H1 (cell line): ENCODE measurements at regions not wholly inside any gene's neighbourhood (a gene's known extent, or its start where the extent isn't known, plus 50 kb on each side); places are given as distances from the start of the nearest gene placed in this dataset.

Source experiments
- KDM4A ChIP-seq: IDR thresholded peaks from one replicate; pipeline ENCODE4 v1.7.1; 2012; ENCODE audit warnings: low read depth, mild to moderate bottlenecking, moderate library complexity, low read length, inconsistent platforms; ENCODE audit not compliant: severe bottlenecking
- MAFK ChIP-seq: IDR thresholded peaks from 2 replicates; pipeline ENCODE4 v1.6.1; 2012; ENCODE audit warnings: low read depth, mild to moderate bottlenecking, improper control_type of control experiment, low read length
- POU5F1 ChIP-seq: IDR thresholded peaks from 2 replicates; pipeline ENCODE4 v1.6.1; 2011; ENCODE audit warnings: low read depth, mild to moderate bottlenecking, low read length, moderate library complexity
- SIX5 ChIP-seq: IDR thresholded peaks from 2 replicates; pipeline ENCODE4 v1.6.1; 2011; ENCODE audit warnings: mild to moderate bottlenecking, low read depth, low read length
- SUZ12 ChIP-seq: fragments of 200-600 bp; sonication (generic); IDR thresholded peaks from 2 replicates; pipeline ENCODE4 v1.6.1; 2012; ENCODE audit warnings: mild to moderate bottlenecking, inconsistent platforms, low read length, moderate library complexity, mixed read lengths
- TCF12 ChIP-seq: IDR thresholded peaks from 2 replicates; pipeline ENCODE4 v1.6.1; 2011; ENCODE audit warnings: low read depth, mild to moderate bottlenecking, low read length
- TF ChIP-seq, protein P1 (sequence below): fragments of 300-600 bp; sonication (generic); IDR thresholded peaks from 2 replicates; pipeline ENCODE4 v1.7.1; 2012; ENCODE audit warnings: low read length, moderate library complexity, mild to moderate bottlenecking, inconsistent platforms; ENCODE audit not compliant: insufficient replicate concordance

DNA sequence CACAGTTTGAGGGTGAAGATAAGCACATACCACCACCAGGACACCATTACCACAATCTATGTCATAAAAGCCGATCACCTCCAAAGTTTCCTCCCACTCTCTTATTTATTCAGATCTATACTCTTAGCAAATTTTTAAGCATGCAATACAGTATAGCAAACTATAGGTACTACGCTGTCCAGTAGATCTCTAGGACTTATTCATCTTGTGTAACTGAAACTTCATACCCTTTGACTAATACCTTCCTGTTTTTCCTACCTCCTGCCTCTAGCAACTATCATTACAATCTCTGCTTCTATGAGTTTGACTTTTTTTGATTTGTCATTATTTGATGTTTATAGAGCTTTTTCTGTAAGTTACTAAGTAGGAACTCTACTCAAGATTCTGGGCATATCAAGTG, 84.5 kb upstream of the MANSC4 start (continued):
- TF ChIP-seq, protein P1, sequence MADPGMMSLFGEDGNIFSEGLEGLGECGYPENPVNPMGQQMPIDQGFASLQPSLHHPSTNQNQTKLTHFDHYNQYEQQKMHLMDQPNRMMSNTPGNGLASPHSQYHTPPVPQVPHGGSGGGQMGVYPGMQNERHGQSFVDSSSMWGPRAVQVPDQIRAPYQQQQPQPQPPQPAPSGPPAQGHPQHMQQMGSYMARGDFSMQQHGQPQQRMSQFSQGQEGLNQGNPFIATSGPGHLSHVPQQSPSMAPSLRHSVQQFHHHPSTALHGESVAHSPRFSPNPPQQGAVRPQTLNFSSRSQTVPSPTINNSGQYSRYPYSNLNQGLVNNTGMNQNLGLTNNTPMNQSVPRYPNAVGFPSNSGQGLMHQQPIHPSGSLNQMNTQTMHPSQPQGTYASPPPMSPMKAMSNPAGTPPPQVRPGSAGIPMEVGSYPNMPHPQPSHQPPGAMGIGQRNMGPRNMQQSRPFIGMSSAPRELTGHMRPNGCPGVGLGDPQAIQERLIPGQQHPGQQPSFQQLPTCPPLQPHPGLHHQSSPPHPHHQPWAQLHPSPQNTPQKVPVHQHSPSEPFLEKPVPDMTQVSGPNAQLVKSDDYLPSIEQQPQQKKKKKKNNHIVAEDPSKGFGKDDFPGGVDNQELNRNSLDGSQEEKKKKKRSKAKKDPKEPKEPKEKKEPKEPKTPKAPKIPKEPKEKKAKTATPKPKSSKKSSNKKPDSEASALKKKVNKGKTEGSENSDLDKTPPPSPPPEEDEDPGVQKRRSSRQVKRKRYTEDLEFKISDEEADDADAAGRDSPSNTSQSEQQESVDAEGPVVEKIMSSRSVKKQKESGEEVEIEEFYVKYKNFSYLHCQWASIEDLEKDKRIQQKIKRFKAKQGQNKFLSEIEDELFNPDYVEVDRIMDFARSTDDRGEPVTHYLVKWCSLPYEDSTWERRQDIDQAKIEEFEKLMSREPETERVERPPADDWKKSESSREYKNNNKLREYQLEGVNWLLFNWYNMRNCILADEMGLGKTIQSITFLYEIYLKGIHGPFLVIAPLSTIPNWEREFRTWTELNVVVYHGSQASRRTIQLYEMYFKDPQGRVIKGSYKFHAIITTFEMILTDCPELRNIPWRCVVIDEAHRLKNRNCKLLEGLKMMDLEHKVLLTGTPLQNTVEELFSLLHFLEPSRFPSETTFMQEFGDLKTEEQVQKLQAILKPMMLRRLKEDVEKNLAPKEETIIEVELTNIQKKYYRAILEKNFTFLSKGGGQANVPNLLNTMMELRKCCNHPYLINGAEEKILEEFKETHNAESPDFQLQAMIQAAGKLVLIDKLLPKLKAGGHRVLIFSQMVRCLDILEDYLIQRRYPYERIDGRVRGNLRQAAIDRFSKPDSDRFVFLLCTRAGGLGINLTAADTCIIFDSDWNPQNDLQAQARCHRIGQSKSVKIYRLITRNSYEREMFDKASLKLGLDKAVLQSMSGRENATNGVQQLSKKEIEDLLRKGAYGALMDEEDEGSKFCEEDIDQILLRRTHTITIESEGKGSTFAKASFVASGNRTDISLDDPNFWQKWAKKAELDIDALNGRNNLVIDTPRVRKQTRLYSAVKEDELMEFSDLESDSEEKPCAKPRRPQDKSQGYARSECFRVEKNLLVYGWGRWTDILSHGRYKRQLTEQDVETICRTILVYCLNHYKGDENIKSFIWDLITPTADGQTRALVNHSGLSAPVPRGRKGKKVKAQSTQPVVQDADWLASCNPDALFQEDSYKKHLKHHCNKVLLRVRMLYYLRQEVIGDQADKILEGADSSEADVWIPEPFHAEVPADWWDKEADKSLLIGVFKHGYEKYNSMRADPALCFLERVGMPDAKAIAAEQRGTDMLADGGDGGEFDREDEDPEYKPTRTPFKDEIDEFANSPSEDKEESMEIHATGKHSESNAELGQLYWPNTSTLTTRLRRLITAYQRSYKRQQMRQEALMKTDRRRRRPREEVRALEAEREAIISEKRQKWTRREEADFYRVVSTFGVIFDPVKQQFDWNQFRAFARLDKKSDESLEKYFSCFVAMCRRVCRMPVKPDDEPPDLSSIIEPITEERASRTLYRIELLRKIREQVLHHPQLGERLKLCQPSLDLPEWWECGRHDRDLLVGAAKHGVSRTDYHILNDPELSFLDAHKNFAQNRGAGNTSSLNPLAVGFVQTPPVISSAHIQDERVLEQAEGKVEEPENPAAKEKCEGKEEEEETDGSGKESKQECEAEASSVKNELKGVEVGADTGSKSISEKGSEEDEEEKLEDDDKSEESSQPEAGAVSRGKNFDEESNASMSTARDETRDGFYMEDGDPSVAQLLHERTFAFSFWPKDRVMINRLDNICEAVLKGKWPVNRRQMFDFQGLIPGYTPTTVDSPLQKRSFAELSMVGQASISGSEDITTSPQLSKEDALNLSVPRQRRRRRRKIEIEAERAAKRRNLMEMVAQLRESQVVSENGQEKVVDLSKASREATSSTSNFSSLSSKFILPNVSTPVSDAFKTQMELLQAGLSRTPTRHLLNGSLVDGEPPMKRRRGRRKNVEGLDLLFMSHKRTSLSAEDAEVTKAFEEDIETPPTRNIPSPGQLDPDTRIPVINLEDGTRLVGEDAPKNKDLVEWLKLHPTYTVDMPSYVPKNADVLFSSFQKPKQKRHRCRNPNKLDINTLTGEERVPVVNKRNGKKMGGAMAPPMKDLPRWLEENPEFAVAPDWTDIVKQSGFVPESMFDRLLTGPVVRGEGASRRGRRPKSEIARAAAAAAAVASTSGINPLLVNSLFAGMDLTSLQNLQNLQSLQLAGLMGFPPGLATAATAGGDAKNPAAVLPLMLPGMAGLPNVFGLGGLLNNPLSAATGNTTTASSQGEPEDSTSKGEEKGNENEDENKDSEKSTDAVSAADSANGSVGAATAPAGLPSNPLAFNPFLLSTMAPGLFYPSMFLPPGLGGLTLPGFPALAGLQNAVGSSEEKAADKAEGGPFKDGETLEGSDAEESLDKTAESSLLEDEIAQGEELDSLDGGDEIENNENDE = no peak
- TF ChIP-seq SUZ12 = no peak
- no peak for TF ChIP-seq KDM4A
- no peak for TF ChIP-seq MAFK
- TF ChIP-seq TCF12 = no peak
- TF ChIP-seq SIX5 = no peak
- no peak for TF ChIP-seq POU5F1
